ENCODE measurements at regions not wholly inside any gene's neighbourhood (a gene's known extent, or its start where the extent isn't known, plus 50 kb on each side); places are given as distances from the start of the nearest gene placed in this dataset.
A peak's percentile ranks its signal among the peaks of the same experiment; 100 is the strongest.
"Not testable (repeated sequence)": the region's sequence is repeated elsewhere in the genome, so short reads cannot be mapped to it uniquely, and the experiment has no call there.

GRCh38 chr4:184335520-184335919, 117.8 kb upstream of the ENPP6 start:
- no peak for TF ChIP-seq CTCF (IDR thresholded peaks at IDR 0.05; ENCODE audit: insufficient read depth, low read depth, low read length)
- peak; percentile 43 for DNase-seq (ENCODE audit: low read depth)
- H3K4me3 ChIP-seq (ENCODE audit: low read depth, low read length) = no peak overlapping the region

GRCh38 chr4:184333446-184333845, 115.8 kb upstream of the ENPP6 start:
- H3K4me3 ChIP-seq (ENCODE audit: low read depth, low read length); DNase-seq (ENCODE audit: low read depth): not testable (repeated sequence)

- DNase-seq (ENCODE audit: low read depth) = no peak
- no peak for TF ChIP-seq CTCF (IDR thresholded peaks at IDR 0.05; ENCODE audit: insufficient read depth, low read depth, low read length)
- H3K4me3 ChIP-seq (ENCODE audit: low read depth, low read length) = no peak overlapping the region
Observed at GRCh38 chr4:184331268-184331995, 113.8 kb upstream of the ENPP6 start.

- not testable (repeated sequence) for H3K4me3 ChIP-seq (ENCODE audit: low read depth, low read length); DNase-seq (ENCODE audit: low read depth)
Observed at GRCh38 chr4:184330517-184331094, 112.9 kb upstream of the ENPP6 start.

- DNase-seq (ENCODE audit: low read depth) = no peak
- no peak for TF ChIP-seq CTCF (IDR thresholded peaks at IDR 0.05; ENCODE audit: insufficient read depth, low read depth, low read length)
- H3K4me3 ChIP-seq (ENCODE audit: low read depth, low read length) = no peak overlapping the region
Observed at GRCh38 chr4:184329659-184330400, 112.2 kb upstream of the ENPP6 start.

- TF ChIP-seq CTCF (IDR thresholded peaks at IDR 0.05; ENCODE audit: insufficient read depth, low read depth, low read length) = no peak
- no peak for DNase-seq (ENCODE audit: low read depth)
- H3K4me3 ChIP-seq (ENCODE audit: low read depth, low read length) = no peak overlapping the region
Observed at GRCh38 chr4:184329235-184329634, 111.6 kb upstream of the ENPP6 start.

- no peak for TF ChIP-seq CTCF (IDR thresholded peaks at IDR 0.05; ENCODE audit: insufficient read depth, low read depth, low read length)
Observed at GRCh38 chr4:184328022-184328736, 110.5 kb upstream of the ENPP6 start.

More at GRCh38 chr4:184328022-184328736, 110.5 kb upstream of the ENPP6 start:
- no peak for DNase-seq (ENCODE audit: low read depth)
- H3K4me3 ChIP-seq (ENCODE audit: low read depth, low read length) = no peak overlapping the region

All from fibroblast of villous mesenchyme (primary cell).